ENCODE measurements at regions not wholly inside any gene's neighbourhood (a gene's known extent, or its start where the extent isn't known, plus 50 kb on each side); places are given as distances from the start of the nearest gene placed in this dataset.

DNA sequence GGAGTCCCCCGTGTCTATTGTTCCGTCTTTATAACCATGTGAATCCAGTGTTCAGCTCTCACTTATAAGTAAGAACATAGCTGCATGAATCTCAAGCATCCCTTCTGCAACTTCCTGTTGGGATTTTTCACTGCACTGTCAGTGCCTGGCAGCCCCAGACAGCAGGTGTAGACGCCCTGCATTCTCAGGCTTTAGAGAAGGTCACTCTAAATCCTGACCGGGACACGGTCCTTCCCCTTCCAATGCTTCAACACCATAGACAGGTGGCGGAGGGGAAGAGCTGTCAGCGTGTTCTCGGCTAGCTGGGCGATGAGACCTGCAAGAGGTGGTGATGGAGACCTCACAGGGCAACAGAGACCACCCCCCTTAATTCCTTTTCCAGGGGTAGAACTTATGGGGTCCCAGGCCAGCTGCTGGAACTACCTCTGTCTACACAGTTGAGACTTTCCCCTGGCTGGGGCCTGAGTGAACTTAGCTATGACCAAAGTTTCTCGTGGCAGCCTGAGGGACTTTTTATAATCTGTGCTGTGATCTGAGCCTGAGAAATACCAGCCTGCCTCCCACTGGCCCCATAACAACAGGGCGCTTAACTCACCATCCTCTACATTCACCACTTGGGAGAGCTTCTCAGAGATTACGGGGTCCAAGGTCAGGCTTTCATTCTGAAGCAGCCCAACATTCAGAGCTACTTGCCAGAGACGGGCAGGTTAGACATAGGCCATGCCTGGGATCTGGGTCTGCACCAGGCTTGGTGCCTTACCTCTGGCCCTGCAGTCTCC lies 143.2 kb upstream of the TNRC6C start:
- no peaks in the 10 kb centered on the region for H3K4me1 Mint-ChIP-seq
- no peak overlapping the region for H3K27ac Mint-ChIP-seq
- no peak overlapping the region for H3K4me3 Mint-ChIP-seq
- no peaks in the 10 kb centered on the region for H3K27me3 Mint-ChIP-seq
- no peaks in the 10 kb centered on the region for H3K9me3 Mint-ChIP-seq
- no peaks in the 10 kb centered on the region for H3K36me3 Mint-ChIP-seq

DNA sequence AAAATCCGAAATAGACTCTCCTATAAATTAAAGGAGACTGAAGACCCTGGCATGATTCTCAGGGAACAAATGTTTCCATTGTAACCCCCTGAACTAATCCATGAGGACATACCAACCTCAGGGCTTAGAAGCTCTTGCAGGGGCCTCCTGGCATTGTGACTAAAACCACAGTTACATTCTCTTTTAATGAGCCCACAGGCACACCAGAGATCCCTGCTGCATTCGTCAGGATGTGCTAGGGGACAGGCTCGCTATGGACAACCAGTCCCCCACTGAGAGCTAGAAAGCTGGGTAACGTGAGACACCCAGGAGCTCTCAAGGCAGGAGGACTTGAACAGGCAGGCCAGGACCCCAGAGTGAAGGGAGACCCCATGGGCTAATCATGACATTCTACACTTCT lies 140.6 kb upstream of the TNRC6C start:
- no peaks in the 10 kb centered on the region for H3K27me3 Mint-ChIP-seq
- no peaks in the 10 kb centered on the region for H3K36me3 Mint-ChIP-seq
- no peak overlapping the region for H3K4me3 Mint-ChIP-seq
- no peaks in the 10 kb centered on the region for H3K9me3 Mint-ChIP-seq
- H3K4me1 Mint-ChIP-seq, result no peaks in the 10 kb centered on the region
- no peak overlapping the region for H3K27ac Mint-ChIP-seq

DNA sequence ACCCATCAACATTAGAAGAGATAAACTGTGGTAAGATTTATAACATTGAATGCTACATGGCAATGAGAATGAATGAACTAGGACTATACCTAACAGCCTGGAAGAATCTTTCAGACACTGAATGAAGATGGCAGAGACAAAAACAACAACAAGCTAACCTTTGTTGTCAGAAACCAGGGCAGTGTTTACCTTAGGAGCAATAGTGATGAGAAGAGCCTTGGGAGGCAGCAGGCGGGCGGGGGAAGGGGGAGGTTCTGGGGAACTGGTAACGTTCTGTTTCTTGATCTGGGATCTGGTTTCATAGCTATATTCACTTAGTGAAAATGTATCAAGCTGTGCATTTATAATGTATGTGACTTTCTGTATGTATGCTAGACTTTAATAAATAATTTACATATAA lies 139.0 kb upstream of the TNRC6C start:
- peak overlapping the region; percentile 31 for H3K27ac Mint-ChIP-seq
- H3K9me3 Mint-ChIP-seq, result no peaks in the 10 kb centered on the region
- no peaks in the 10 kb centered on the region for H3K27me3 Mint-ChIP-seq
- no peaks in the 10 kb centered on the region for H3K36me3 Mint-ChIP-seq
- H3K4me1 Mint-ChIP-seq, result no peaks in the 10 kb centered on the region
- no peak overlapping the region for H3K4me3 Mint-ChIP-seq

DNA sequence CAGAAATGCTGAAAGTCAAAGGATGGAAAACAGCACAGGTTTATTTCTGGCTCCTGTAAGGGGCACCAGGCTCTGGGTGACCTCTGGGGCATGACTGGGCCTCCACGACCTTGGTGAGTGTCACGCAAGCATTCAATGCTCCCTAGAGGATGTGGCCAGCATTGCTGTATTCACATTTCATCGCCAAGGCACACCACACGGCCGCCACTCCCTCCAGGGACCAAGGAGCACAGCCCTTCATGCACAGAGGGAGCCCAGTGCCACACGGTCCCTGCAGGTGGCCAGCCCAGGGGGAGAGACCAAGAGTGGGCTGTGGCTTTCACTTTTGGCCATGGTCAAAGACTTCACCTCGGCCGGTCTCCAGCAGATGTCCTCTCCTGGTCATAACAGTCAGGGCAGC lies 137.4 kb upstream of the TNRC6C start:
- H3K36me3 Mint-ChIP-seq, result no peaks in the 10 kb centered on the region
- no peak overlapping the region for H3K4me3 Mint-ChIP-seq
- no peaks in the 10 kb centered on the region for H3K27me3 Mint-ChIP-seq
- no peak overlapping the region for H3K27ac Mint-ChIP-seq
- H3K9me3 Mint-ChIP-seq, result no peaks in the 10 kb centered on the region
- H3K4me1 Mint-ChIP-seq, result no peaks in the 10 kb centered on the region

DNA sequence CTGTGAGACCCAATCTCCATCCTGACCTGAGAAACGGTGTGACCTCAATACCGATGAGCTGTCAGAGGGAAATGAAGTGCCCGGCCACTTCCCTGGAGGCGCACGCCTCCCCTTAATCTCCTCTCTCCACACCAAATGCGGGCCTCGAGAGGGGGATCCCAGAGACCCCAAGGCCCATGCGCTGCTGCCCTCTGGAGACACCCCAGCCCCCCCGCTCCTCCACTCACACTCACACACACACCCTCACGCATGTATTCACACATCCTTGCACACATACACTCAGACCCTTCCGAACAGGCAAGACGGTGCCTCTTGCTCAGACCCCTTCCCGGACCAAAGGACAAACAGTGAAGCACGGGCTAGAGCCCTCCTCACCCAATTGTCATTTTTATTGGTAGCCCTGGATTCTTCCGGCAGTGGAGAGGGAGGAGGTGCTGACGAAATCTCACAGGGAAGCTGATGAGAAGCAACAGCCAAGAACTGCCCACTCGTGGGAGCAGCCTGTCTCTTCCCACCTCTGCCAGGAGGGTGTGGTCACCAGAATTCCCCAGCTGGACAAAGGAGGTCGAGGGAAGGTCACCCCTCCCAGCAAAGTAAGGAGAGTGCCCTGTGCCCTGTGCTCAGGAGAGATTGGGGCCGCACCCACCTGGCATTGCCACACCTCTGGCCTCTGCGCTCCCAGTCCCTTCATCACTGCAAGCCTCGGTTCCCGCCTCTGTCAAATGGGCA lies 136.0 kb upstream of the TNRC6C start:
- Mint-ChIP-seq H3K4me1 (no peaks in the 10 kb centered on the region), H3K4me3 (no peak overlapping the region), H3K27me3 (no peaks in the 10 kb centered on the region), H3K9me3 (no peaks in the 10 kb centered on the region), H3K36me3 (no peaks in the 10 kb centered on the region), H3K27ac (peak overlapping the region; percentile 78)

DNA sequence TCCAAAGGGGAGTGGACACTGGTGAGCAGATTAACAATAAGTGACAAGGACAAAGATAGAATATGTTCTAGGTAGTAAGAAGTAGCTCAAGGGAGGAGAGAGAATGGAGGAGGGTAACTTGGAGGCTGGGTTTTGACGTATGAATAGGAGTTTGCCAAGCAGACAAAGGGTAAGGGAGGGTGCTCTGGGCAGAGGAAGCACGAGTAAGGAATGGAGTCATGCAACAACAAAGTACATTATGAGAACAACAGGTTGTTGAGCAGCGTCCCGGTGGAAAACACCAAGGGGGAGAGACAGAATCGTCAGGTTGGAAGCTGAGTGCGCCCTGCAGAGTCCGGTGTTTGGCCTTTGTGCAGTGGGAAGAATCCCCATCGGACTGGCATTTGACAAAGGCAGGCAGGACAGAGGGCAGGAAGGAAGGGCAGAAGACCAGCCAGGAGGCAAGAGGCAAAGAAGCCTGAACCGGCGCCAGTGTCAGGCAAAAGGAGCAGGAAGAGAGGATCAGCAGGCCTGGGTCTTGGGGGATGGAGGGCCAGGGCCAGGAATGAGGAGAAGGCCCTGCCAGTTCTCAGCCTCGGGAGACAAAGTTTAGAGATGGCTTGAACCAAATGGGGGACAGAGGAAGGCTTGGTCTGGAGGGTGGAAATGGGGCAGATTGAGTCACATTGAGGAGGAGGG lies 134.3 kb upstream of the TNRC6C start:
- Mint-ChIP-seq H3K27me3 (no peaks in the 10 kb centered on the region), H3K4me1 (no peaks in the 10 kb centered on the region), H3K27ac (no peak overlapping the region), H3K36me3 (no peaks in the 10 kb centered on the region), H3K9me3 (no peaks in the 10 kb centered on the region), H3K4me3 (no peak overlapping the region)

DNA sequence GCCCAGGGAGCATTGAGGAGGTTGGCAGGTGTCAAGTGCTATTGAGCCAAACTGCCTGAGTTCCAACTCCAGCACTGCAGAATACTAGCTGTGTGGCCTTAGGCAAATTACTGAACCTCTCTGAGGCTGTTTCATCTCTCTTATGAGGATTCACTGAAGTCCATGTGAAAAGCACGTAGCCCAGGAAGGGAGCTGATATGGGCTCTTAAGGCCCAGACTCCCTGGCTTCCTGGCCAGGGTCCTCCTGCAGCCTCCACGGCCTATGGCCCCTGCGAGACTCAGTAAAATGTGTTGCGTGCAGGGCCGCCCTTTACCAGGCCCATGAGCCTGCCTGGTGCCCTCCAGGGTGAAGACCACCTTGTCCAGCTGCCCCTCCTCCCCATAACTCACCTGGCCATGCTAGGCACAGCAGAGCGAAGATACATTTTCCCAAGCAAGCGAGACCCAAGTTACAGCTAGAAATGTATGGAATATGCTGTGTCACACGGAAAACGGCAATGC lies 133.7 kb upstream of the TNRC6C start:
- H3K27me3 Mint-ChIP-seq, result no peaks in the 10 kb centered on the region
- no peaks in the 10 kb centered on the region for H3K9me3 Mint-ChIP-seq
- no peaks in the 10 kb centered on the region for H3K36me3 Mint-ChIP-seq
- H3K27ac Mint-ChIP-seq, result no peak overlapping the region
- peaks cover 4% of the 10 kb centered on the region for H3K4me1 Mint-ChIP-seq
- H3K4me3 Mint-ChIP-seq, result no peak overlapping the region

DNA sequence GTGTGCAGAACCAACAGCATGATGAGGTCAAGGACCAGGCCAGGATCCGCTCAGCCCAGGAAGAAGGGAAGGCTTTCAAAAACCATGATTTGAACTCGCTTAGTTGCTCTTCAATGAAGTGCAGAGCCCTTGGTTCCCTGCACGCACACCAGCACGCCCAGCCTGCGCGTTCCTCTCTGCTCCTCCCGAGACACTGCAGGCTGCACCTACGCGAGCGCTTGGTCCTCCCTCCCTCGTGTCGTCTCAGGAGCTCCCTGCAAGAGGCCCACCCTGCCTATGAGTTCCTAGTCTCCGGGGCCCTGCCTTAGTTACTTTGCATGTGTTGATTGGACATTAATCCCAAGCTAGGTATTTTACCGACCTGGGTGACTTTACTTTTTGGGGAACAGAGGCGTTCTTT lies 132.9 kb upstream of the TNRC6C start:
- Mint-ChIP-seq H3K27me3 (no peaks in the 10 kb centered on the region), H3K4me1 (peaks cover 12% of the 10 kb centered on the region), H3K27ac (no peak overlapping the region), H3K9me3 (no peaks in the 10 kb centered on the region), H3K4me3 (no peak overlapping the region), H3K36me3 (no peaks in the 10 kb centered on the region)

DNA sequence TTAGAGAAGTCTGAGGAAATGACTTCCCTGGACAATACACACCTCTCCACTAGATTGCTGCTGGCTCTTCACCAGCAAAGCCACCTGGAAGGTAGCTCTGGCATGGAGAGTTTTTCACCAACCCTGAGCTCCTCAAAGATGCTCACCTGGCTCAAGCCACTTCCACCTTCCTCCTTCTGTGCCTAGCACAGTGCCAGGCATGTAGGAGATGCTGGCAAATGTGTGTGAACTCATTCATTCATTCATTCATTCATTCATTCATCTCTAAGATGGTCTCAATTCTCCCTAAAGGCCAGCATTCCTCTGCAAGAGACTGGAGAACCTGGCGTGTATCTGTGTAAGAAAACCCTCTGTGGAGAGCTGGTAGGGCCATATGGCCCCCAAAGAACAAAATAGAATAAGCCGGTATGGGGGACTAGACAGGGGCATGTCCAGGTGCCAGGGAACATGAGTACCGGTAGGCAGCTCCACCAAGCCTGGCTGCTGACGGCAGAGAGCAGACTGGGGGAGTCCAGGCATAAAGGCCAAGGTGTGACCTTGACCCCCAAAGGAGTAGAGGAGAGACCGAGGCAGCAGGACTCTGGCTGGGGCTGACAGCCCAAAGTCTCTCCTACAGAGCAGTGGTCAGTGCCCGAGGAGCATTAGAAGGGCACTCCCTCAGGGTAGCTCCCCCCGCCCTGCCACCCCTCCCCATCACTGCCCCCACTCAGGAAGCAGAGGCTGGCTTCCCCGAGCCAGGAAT lies 132.2 kb upstream of the TNRC6C start:
- H3K9me3 Mint-ChIP-seq, result no peaks in the 10 kb centered on the region
- H3K27ac Mint-ChIP-seq, result no peak overlapping the region
- peaks cover 17% of the 10 kb centered on the region for H3K4me1 Mint-ChIP-seq
- no peak overlapping the region for H3K4me3 Mint-ChIP-seq
- H3K36me3 Mint-ChIP-seq, result no peaks in the 10 kb centered on the region
- no peaks in the 10 kb centered on the region for H3K27me3 Mint-ChIP-seq

DNA sequence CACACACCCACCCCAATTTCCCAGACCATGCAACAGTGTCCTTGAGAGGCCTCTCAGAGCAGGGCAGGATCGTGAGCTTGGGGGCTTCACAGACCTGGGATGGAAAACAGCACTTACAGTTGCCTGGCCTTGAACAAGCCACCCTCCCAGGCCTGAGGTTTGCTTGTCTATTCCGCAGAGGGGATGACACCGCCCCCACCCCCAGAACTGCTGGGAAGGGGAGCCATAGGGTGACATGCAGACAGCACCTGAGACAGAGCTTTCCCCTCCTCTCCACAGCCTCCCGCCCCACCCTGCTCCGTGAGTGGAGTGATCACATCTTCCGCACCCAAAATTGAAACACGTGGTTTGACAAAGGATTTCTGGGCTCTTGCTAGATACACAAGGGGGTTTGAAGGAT lies 131.5 kb upstream of the TNRC6C start:
- H3K9me3 Mint-ChIP-seq, result no peaks in the 10 kb centered on the region
- H3K4me1 Mint-ChIP-seq, result peaks cover 18% of the 10 kb centered on the region
- H3K27me3 Mint-ChIP-seq, result no peaks in the 10 kb centered on the region

DNA sequence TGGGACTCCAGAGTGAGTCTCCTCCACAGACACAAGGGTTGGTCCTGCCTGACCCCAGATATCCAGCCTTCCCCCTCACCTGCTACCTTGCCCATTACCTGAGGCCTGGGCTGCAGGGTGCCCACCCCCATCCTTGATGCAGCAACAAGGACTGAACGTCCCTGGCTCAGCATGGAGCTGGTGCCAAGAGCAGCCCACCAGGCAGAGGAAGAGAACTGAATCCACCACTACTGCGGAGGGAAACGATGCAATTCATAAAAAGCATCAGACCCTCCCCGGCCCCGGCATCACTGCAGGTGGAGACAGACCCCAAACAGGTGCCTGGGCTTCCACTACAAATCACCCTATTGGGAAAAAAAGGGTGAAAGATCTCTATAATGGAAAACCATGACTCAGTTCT lies 131.0 kb upstream of the TNRC6C start:
- Mint-ChIP-seq H3K27me3 (no peaks in the 10 kb centered on the region), H3K9me3 (no peaks in the 10 kb centered on the region), H3K4me1 (peaks cover 18% of the 10 kb centered on the region), H3K27ac (no peak overlapping the region), H3K36me3 (no peaks in the 10 kb centered on the region), H3K4me3 (no peak overlapping the region)

More for the DNA sequence above, 131.5 kb upstream of the TNRC6C start:
- Mint-ChIP-seq H3K36me3 (no peaks in the 10 kb centered on the region), H3K4me3 (no peak overlapping the region), H3K27ac (no peak overlapping the region)

DNA sequence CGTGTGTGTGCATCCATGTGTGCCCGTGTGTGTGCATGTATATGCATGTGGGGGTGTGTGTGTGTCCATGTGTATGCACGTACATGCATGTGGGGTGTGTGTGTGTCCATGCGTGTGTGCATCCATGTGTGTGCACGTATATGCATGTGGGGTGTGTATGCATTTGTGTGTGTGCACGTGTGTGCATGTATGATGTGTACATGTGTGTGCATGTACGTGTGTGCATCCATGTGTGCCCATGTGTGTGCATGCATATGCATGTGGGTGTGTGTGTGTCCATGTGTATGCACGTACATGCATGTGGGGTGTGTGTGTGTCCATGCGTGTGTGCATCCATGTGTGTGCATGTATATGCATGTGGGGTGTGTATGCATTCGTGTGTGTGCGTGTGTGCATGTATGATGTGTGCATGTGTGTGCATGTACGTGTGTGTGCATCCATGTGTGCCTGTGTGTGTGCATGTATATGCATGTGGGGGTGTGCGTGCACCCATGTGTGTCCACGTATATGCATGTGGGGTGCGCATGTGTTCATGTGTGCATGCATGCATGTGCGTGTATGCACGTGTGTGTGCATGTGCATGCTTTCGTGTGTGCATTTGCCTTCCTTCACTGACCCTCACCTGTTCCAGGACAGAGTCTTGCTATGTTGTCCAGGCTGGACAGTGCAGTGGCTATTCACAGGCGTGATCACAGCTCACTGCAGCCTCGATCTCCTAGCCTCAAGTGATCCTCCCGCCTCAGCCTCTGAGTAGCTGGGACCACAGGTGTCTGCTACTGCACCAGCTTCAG lies 129.6 kb upstream of the TNRC6C start:
- Mint-ChIP-seq H3K9me3 (no peaks in the 10 kb centered on the region), H3K27me3 (no peaks in the 10 kb centered on the region), H3K4me1 (peaks cover 18% of the 10 kb centered on the region), H3K4me3 (no peak overlapping the region), H3K27ac (peak overlapping the region; percentile 51), H3K36me3 (no peaks in the 10 kb centered on the region)

DNA sequence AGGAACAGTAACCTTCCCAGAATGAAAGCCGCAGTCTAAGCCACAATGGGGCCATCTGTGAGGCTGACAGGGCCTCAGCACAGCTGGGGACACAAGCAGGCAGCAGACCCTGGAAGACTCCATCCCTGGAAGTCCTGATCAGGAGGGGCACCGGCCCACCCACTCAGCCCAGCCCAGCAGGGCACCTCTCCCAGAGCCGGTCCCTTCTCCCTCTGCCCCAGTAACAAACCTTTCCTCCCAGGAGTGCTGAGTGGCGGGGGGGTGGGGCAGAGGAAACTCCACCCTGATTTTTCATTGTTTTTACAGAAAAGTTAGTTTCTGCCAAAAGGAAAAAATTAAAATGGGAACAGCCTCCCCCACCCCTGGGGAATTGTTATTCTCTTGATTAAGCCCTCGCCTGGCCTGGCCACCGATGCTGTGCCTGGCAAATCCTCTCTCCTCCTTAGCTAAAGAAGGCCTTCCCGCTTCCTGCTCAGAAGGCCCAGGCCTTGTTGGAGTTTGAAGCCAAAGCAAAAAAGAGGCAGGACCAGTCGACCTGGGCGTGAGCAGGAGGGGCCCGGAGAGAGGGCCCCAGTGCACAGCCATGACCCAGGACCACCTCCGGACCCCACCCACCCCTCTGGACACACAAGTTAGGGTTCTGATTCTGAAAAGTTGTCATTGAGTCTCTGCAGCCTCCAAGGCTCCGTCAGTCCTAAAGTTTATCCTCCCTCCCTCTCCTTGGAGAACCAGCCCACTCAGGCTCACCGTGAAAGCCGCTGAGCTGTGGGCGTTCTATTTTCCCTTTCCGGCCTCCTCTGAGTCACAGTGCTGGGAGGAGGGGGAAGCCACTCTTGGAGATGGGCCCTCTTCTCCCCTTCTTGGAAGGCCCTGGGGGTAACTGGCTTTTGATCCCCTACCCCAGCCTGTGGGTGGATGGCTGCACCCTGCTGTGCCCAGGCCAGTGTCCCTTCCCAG lies 128.4 kb upstream of the TNRC6C start:
- Mint-ChIP-seq H3K9me3 (no peaks in the 10 kb centered on the region), H3K4me3 (no peak overlapping the region), H3K27me3 (no peaks in the 10 kb centered on the region), H3K36me3 (no peaks in the 10 kb centered on the region), H3K4me1 (peaks cover 30% of the 10 kb centered on the region), H3K27ac (no peak overlapping the region)

All from activated naive CD4-positive, alpha-beta T cell treated with anti-CD3 and anti-CD28 coated beads, Interleukin-2, amount 50 U/mL, for 24 hours (primary cell).